VCaP (cell line): ENCODE measurements at regions not wholly inside any gene's neighbourhood (a gene's known extent, or its start where the extent isn't known, plus 50 kb on each side); places are given as distances from the start of the nearest gene placed in this dataset.

Experiments used
- H3K27ac ChIP-seq: fragments of 450-650 bp; 2 replicates; pipeline ENCODE4 v1.5.1; 2017
- CTCF ChIP-seq: fragments of 450-650 bp; conservative IDR thresholded peaks from 2 replicates; pipeline ENCODE4 v1.5.1; 2017; ENCODE audit warnings: mild to moderate bottlenecking, moderate library complexity

GRCh38 chr6:99818161-99818560 lies 175.9 kb downstream of the MCHR2 start:
- no peak for TF ChIP-seq CTCF
- H3K27ac ChIP-seq: no peak overlapping the region

- TF ChIP-seq CTCF: no peak
- H3K27ac ChIP-seq: no peak overlapping the region
Measured at GRCh38 chr6:99819853-99820252, 174.2 kb downstream of the MCHR2 start.

- H3K27ac ChIP-seq: no peak overlapping the region
- TF ChIP-seq CTCF: no peak
Measured at GRCh38 chr6:99821164-99821563, 172.9 kb downstream of the MCHR2 start.

- TF ChIP-seq CTCF: peak; percentile 88
Measured at GRCh38 chr6:99822741-99823512, 171.1 kb downstream of the MCHR2 start.

GRCh38 chr6:99823513-99824235 lies 170.3 kb downstream of the MCHR2 start:
- H3K27ac ChIP-seq: peak overlapping the region; percentile 63

More at GRCh38 chr6:99822741-99823512, 171.1 kb downstream of the MCHR2 start:
- peak overlapping the region; percentile 63 for H3K27ac ChIP-seq

GRCh38 chr6:99833034-99833433 lies 161.0 kb downstream of the MCHR2 start:
- TF ChIP-seq CTCF: no peak
- no peak overlapping the region for H3K27ac ChIP-seq

- no peak for TF ChIP-seq CTCF
- no peak overlapping the region for H3K27ac ChIP-seq
Measured at GRCh38 chr6:99836471-99836870, 157.6 kb downstream of the MCHR2 start.

- no peak for TF ChIP-seq CTCF
- no peak overlapping the region for H3K27ac ChIP-seq
Measured at GRCh38 chr6:99838607-99839006, 155.4 kb downstream of the MCHR2 start.
